ENCODE measurements at regions not wholly inside any gene's neighbourhood (a gene's known extent, or its start where the extent isn't known, plus 50 kb on each side); places are given as distances from the start of the nearest gene placed in this dataset.

DNA sequence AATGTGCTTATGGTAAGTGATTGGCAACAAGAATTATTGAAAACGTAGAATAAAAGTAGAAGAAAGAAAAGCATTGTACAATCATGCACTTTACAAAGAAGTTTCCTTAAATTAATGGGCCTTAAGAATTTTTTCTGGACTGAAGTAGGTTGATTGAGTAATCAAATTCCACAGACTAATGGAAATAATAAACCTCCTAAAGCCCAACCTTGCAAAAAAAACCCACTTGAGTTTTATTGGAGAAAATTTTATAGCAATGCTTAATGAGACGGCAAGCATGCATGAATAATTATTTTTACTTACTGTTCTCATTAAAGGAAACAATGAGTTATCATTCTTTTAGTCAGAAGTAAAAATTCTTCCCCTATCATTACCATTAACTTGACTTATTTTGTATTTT lies 676.1 kb upstream of the C9orf72 start:
- POLR2A ChIA-PET: no interaction called here
- DNase-seq (ENCODE audit: extremely low read depth in 1 of 4, low spot score in 3 of 4): no peak
- BruUV-seq (replicated peaks): no TSS peak
- Histone ChIP-seq H3K36me3 (ENCODE audit: control insufficient read depth, insufficient read depth, low read length) (no peaks in the 10 kb centered on the region), H3K27ac (ENCODE audit: extremely low read depth, low read depth, low read length) (no peak overlapping the region), H3K9me1 (ENCODE audit: control insufficient read depth, insufficient read depth, low read length) (no peaks in the 10 kb centered on the region), H2AFZ (ENCODE audit: low read depth, low read length) (no peak overlapping the region), H3K4me3 (no peak overlapping the region), H4K20me1 (replicated peaks; ENCODE audit: control insufficient read depth, insufficient read depth, low read length) (no peaks in the 10 kb centered on the region), H3K9ac (ENCODE audit: insufficient read depth in 1 of 2, low read depth in 2 of 2, low read length in 2 of 2) (no peak overlapping the region), H3K4me2 (ENCODE audit: insufficient read depth, low read length) (no peak overlapping the region), H3K27me3 (ENCODE audit: control insufficient read depth in 2 of 2, insufficient read depth in 2 of 2, low read length in 2 of 2) (no peaks in the 10 kb centered on the region), H3K79me2 (ENCODE audit: control insufficient read depth, insufficient read depth, low read length) (no peaks in the 10 kb centered on the region), H3K9me3 (replicated peaks; ENCODE audit: control insufficient read depth, insufficient read depth, low read depth, low read length) (no peaks in the 10 kb centered on the region), H3K4me1 (replicated peaks in 1 of 2; ENCODE audit: control insufficient read depth in 2 of 2, insufficient read depth in 2 of 2, low read length in 2 of 2) (no peaks in the 10 kb centered on the region)
- intact Hi-C loops (cut with micrococcal nuclease): no loop called here
- in situ Hi-C loops (cut with MboI): no loop called here
- TF ChIP-seq, protein P1, sequence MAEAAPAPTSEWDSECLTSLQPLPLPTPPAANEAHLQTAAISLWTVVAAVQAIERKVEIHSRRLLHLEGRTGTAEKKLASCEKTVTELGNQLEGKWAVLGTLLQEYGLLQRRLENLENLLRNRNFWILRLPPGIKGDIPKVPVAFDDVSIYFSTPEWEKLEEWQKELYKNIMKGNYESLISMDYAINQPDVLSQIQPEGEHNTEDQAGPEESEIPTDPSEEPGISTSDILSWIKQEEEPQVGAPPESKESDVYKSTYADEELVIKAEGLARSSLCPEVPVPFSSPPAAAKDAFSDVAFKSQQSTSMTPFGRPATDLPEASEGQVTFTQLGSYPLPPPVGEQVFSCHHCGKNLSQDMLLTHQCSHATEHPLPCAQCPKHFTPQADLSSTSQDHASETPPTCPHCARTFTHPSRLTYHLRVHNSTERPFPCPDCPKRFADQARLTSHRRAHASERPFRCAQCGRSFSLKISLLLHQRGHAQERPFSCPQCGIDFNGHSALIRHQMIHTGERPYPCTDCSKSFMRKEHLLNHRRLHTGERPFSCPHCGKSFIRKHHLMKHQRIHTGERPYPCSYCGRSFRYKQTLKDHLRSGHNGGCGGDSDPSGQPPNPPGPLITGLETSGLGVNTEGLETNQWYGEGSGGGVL (CRISPR knock-in tag; IDR thresholded peaks at IDR 0.05): no peak
- TF ChIP-seq MEF2A (IDR thresholded peaks at IDR 0.05; ENCODE audit: control insufficient read depth, low read depth, low read length): no peak
- no peak for TF ChIP-seq ADNP (tag; IDR thresholded peaks at IDR 0.05)
- TF ChIP-seq RB1 (IDR thresholded peaks at IDR 0.05; ENCODE audit: low read depth): no peak
- TF ChIP-seq GATA2 (CRISPR knock-in tag; IDR thresholded peaks at IDR 0.05): no peak
- TF ChIP-seq ZNF764 (CRISPR knock-in tag; IDR thresholded peaks at IDR 0.05; ENCODE audit: low read depth): no peak
- no peak for TF ChIP-seq HDAC1 (IDR thresholded peaks at IDR 0.05)
- TF ChIP-seq TGIF2 (CRISPR knock-in tag; IDR thresholded peaks at IDR 0.05): no peak
- TF ChIP-seq YY1 (IDR thresholded peaks at IDR 0.05; ENCODE audit: borderline replicate concordance in 1 of 3, control insufficient read depth in 1 of 3, extremely low read depth in 1 of 3, insufficient read depth in 3 of 3, insufficient read length in 1 of 3, insufficient replicate concordance in 2 of 3, low read depth in 1 of 3, low read length in 2 of 3): no peak
- WGBS (ENCODE audit: insufficient coverage, low coverage, missing lambda C conversion rate): 0% methylated on average over 2 of the region's 2 CpGs
- no peak for FAIRE-seq
- CTCF ChIA-PET (ENCODE audit: low intra/inter-chr PET ratio): no interaction called here
- no peak for ATAC-seq

All from K562 (cell line).